GM12878 (cell line): ENCODE measurements at regions not wholly inside any gene's neighbourhood (a gene's known extent, or its start where the extent isn't known, plus 50 kb on each side); places are given as distances from the start of the nearest gene placed in this dataset.

ENCODE experiments used
- ATAC-seq: fragments of 200-7000 bp; cut with Tn5 transposase; 3 replicates; pipeline ENCODE4 v1.9.1; 2020; ENCODE audit warnings: mild to moderate bottlenecking, moderate library complexity
- BruUV-seq: library from RNA; stranded (reverse); fragments of 400-500 nt; replicated peaks from 2 replicates; lab custom pipeline; 2021; lab: Mats Ljungman, UMichigan
- CTCF ChIA-PET: fragments of 300-600 bp; sonication (Branson Sonifier 250); formaldehyde crosslinking; extraction: SDS; loops from one replicate; lab custom pipeline; 2021; ENCODE audit warnings: inconsistent platforms; lab: Yijun Ruan, JAX
- POLR2A ChIA-PET: fragments of 350-600 bp; formaldehyde crosslinking; extraction: SDS; loops from one replicate; lab custom pipeline; 2021; ENCODE audit warnings: inconsistent platforms; lab: Charles Lee
- RAD21 ChIA-PET: fragments of 300-600 bp; sonication (Branson Sonifier 250); formaldehyde crosslinking; loops from one replicate; lab custom pipeline; 2023; ENCODE audit warnings: antibody characterized with exemption; ENCODE audit not compliant: unreplicated experiment; lab: Charles Lee
- SMC1A ChIA-PET: fragments of 300-600 bp; sonication (Branson Sonifier 250); formaldehyde crosslinking; loops from one replicate; lab custom pipeline; 2023; ENCODE audit not compliant: unreplicated experiment, uncharacterized antibody; lab: Charles Lee
- DNase-seq: peaks from one replicate; pipeline ENCODE4 v3.0.0-alpha.2; 2011; ENCODE audit warnings: low read depth, low spot score
- FAIRE-seq: peaks from 3 replicates; lab custom pipeline; 2011; peaks lifted over from hg19 to GRCh38; lab: Jason Lieb, UNC
- H2AFZ ChIP-seq: 2 replicates; pipeline ENCODE4 v1.6.0; 2011; ENCODE audit warnings: low read depth, low read length, control low read depth; ENCODE audit not compliant: control insufficient read depth
- H3K27ac ChIP-seq: 2 replicates; pipeline ENCODE4 v1.5.1; 2011; ENCODE audit warnings: control low read depth; ENCODE audit not compliant: control insufficient read depth, insufficient read depth
- H3K27me3 ChIP-seq, 2 experiments: replicated peaks in 1 of 2; 2 replicates each; pipeline versions ENCODE4 v1.6.0 to v1.6.1; 2011; ENCODE audit warnings: low read length in 1 of 2; ENCODE audit not compliant: control insufficient read depth in 2 of 2, insufficient read depth in 2 of 2
- H3K36me3 ChIP-seq, 2 experiments: 2 replicates each; pipeline ENCODE4 v1.5.1; 2011; ENCODE audit warnings: low read length in 1 of 2; ENCODE audit not compliant: control insufficient read depth in 2 of 2, insufficient read depth in 2 of 2
- H3K4me1 ChIP-seq: 2 replicates; pipeline ENCODE4 v1.6.1; 2011; ENCODE audit warnings: mild to moderate bottlenecking, low read length, moderate library complexity, mixed read lengths; ENCODE audit not compliant: control insufficient read depth, insufficient read depth
- H3K4me2 ChIP-seq: 2 replicates; pipeline ENCODE4 v1.6.0; 2011; ENCODE audit warnings: control low read depth; ENCODE audit not compliant: control insufficient read depth, insufficient read depth
- H3K4me3 ChIP-seq: fragments of 200-600 bp; sonication (generic); 2 replicates; pipeline ENCODE4 v1.5.1; 2016
- H3K79me2 ChIP-seq: 2 replicates; pipeline ENCODE4 v1.6.0; 2011; ENCODE audit warnings: low read length; ENCODE audit not compliant: control insufficient read depth, insufficient read depth
- H3K9ac ChIP-seq: 2 replicates; pipeline ENCODE4 v1.8.0; 2011; ENCODE audit warnings: low read length, control low read depth, mixed read lengths; ENCODE audit not compliant: control insufficient read depth, insufficient read depth
- H3K9me3 ChIP-seq: replicated peaks from 3 replicates; pipeline ENCODE4 v1.5.1; 2011; ENCODE audit warnings: mild to moderate bottlenecking, low read length; ENCODE audit not compliant: control insufficient read depth, insufficient read depth
- H4K20me1 ChIP-seq: 2 replicates; pipeline ENCODE4 v1.6.0; 2011; ENCODE audit not compliant: control insufficient read depth, insufficient read depth
- ATF7 ChIP-seq: fragments of 450-650 bp; IDR thresholded peaks from 2 replicates; pipeline ENCODE4 v1.6.1; 2016; ENCODE audit warnings: low read depth, mild to moderate bottlenecking
- CBX5 ChIP-seq: sonication (generic); IDR thresholded peaks from 2 replicates; pipeline ENCODE4 v1.6.1; 2016; ENCODE audit warnings: low read depth, moderate library complexity, mild to moderate bottlenecking, inconsistent platforms
- EGR1 ChIP-seq, 2 experiments: IDR thresholded peaks; 1 replicate in 1 of 2; 2 replicates in 1 of 2; pipeline ENCODE4 v1.6.1; 2011 to 2012; ENCODE audit warnings: low read depth in 2 of 2, low read length in 2 of 2, borderline replicate concordance in 1 of 2, mild to moderate bottlenecking in 1 of 2, moderate library complexity in 1 of 2
- ELK1 ChIP-seq: IDR thresholded peaks from 2 replicates; pipeline ENCODE4 v1.6.1; 2012; ENCODE audit warnings: low read depth, low read length, improper control_type of control experiment
- ESRRA ChIP-seq: IDR thresholded peaks from 2 replicates; pipeline ENCODE4 v1.6.1; 2012; ENCODE audit warnings: mild to moderate bottlenecking, low read length, improper control_type of control experiment
- FOXM1 ChIP-seq: IDR thresholded peaks from 2 replicates; pipeline ENCODE4 v1.6.1; 2012; ENCODE audit warnings: low read depth, mild to moderate bottlenecking, inconsistent platforms, low read length, moderate library complexity
- NFXL1 ChIP-seq: fragments of 450-650 bp; IDR thresholded peaks from 2 replicates; pipeline ENCODE4 v1.6.1; 2017; ENCODE audit warnings: antibody characterized with exemption, mild to moderate bottlenecking, borderline replicate concordance
- NRF1 ChIP-seq: conservative IDR thresholded peaks from 2 replicates; pipeline ENCODE4 v1.6.1; 2011; ENCODE audit warnings: mild to moderate bottlenecking, low read depth, low read length, improper control_type of control experiment
- POLR2AphosphoS5 ChIP-seq: IDR thresholded peaks from 2 replicates; pipeline ENCODE4 v1.6.1; 2011; ENCODE audit warnings: mild to moderate bottlenecking, low read length, inconsistent platforms
- RELB ChIP-seq: fragments of 450-650 bp; IDR thresholded peaks from 2 replicates; pipeline ENCODE4 v1.6.1; 2017; ENCODE audit warnings: low read depth, mild to moderate bottlenecking, moderate library complexity
- SMAD5 ChIP-seq: IDR thresholded peaks from 2 replicates; pipeline ENCODE4 v1.6.1; 2016; ENCODE audit warnings: antibody characterized with exemption, low read depth
- SMARCA5 ChIP-seq: fragments of 450-650 bp; IDR thresholded peaks from 2 replicates; pipeline ENCODE4 v1.6.1; 2017; ENCODE audit warnings: mild to moderate bottlenecking
- SMC3 ChIP-seq: IDR thresholded peaks from 2 replicates; pipeline ENCODE4 v1.6.1; 2011; ENCODE audit warnings: low read length, improper control_type of control experiment, borderline replicate concordance
- YY1 ChIP-seq: IDR thresholded peaks from 2 replicates; pipeline ENCODE4 v1.6.1; 2011; ENCODE audit warnings: low read depth, mild to moderate bottlenecking, low read length
- ZNF207 ChIP-seq: fragments of 450-650 bp; IDR thresholded peaks from 2 replicates; pipeline ENCODE4 v1.6.1; 2014; ENCODE audit warnings: antibody characterized with exemption, mild to moderate bottlenecking, borderline replicate concordance
- ZNF217 ChIP-seq: fragments of 450-650 bp; IDR thresholded peaks from 2 replicates; pipeline ENCODE4 v1.6.1; 2017; ENCODE audit warnings: antibody characterized with exemption, mild to moderate bottlenecking
- ZNF687 ChIP-seq: fragments of 450-650 bp; IDR thresholded peaks from 2 replicates; pipeline ENCODE4 v1.6.1; 2017; ENCODE audit warnings: mild to moderate bottlenecking, moderate library complexity
- ZZZ3 ChIP-seq: IDR thresholded peaks from 2 replicates; pipeline ENCODE4 v1.6.1; 2011; ENCODE audit warnings: low read depth; ENCODE audit not compliant: control insufficient read depth, insufficient read length
- in situ Hi-C: fragments of 300-500 bp; cut with MboI; formaldehyde crosslinking; loops from 9 replicates; pipeline ENCODE4 v1.14.3; 2018; ENCODE audit warnings: mixed read lengths
- intact Hi-C: fragments of 100-400 bp; cut with micrococcal nuclease; formaldehyde crosslinking; loops from one replicate; pipeline ENCODE4 v1.14.2; 2022; ENCODE audit not compliant: unreplicated experiment

- TF ChIP-seq ZNF687 = peak; percentile 93
Measured at GRCh38 chr7:65221683-65222082, 152.0 kb upstream of the ZNF92 start (continued).

GRCh38 chr7:65219623-65220022, 154.0 kb upstream of the ZNF92 start:
- intact Hi-C loops = no loop called here
- Histone ChIP-seq H3K9me3 (no peaks in the 10 kb centered on the region), H3K9ac (no peak overlapping the region)
- TF ChIP-seq YY1 (no peak), POLR2AphosphoS5 (no peak), SMC3 (no peak), FOXM1 (no peak), ATF7 (no peak), ZNF217 (no peak), NRF1 (no peak), SMAD5 (no peak), ZZZ3 (no peak), RELB (no peak), ELK1 (no peak), ESRRA (no peak), ZNF207 (no peak), SMARCA5 (no peak), EGR1 (IDR thresholded peaks at IDR 0.05; ENCODE audit: borderline replicate concordance in 1 of 2, low read depth in 2 of 2, low read length in 2 of 2) (no peak), NFXL1 (no peak), CBX5 (no peak)

More at GRCh38 chr7:65219623-65220022, 154.0 kb upstream of the ZNF92 start:
- H3K4me2 ChIP-seq = no peak overlapping the region
- SMC1A ChIA-PET = interaction anchor here (1.0 to 3.4 kb wide), 2 partner anchors 88 to 176 kb away, joined by 3 to 24 read pairs; no protein-coding TSS in a partner anchor
- no peak overlapping the region for H3K4me3 ChIP-seq
- H3K36me3 ChIP-seq = no peaks in the 10 kb centered on the region
- no peaks in the 10 kb centered on the region for H4K20me1 ChIP-seq
- FAIRE-seq (no peak), DNase-seq (no peak), ATAC-seq (no peak)
- in situ Hi-C loops = loop anchor here (5.0 kb wide), 1 partner anchor 88 kb away; no protein-coding TSS in a partner anchor
- RAD21 ChIA-PET = interaction anchor here (1.5 kb wide), 1 partner anchor 88 kb away, joined by 7 read pairs; no protein-coding TSS in a partner anchor
- CTCF ChIA-PET = interaction anchor here (0.8 to 5.1 kb wide), 2 partner anchors 88 to 227 kb away, joined by 3 to 43 read pairs; no protein-coding TSS in a partner anchor
- H3K27ac ChIP-seq = no peak overlapping the region
- POLR2A ChIA-PET = no interaction called here
- no TSS peak for BruUV-seq
- H3K27me3 ChIP-seq = no peaks in the 10 kb centered on the region
- H3K4me1 ChIP-seq = no peaks in the 10 kb centered on the region
- H3K79me2 ChIP-seq = no peaks in the 10 kb centered on the region
- H2AFZ ChIP-seq = no peak overlapping the region
